ENCODE measurements at regions not wholly inside any gene's neighbourhood (a gene's known extent, or its start where the extent isn't known, plus 50 kb on each side); places are given as distances from the start of the nearest gene placed in this dataset.

DNA sequence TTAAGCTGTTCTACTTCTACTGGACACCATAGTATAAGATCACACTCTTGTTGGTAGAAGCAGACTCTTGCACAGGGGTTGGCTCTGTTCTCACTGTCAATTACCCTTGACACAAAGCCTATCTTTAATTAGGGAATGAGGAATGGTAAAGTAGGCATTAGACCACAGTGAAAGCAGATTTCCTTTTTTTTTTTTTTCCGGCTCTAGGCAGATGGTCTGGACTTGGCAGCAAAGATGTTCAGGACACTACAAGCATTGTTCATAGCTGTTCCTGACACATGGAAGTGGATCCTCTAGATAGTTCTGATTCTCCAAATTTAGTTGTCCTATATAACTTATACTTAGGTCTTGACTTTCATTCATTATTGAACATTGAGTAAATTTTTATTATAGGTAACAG, 672.2 kb upstream of the CELF4 start:
- no peak overlapping the region for H2BK120ac ChIP-seq (replicated peaks; ENCODE audit: low read depth, low read length)
- H3K27me3 ChIP-seq (replicated peaks in 1 of 4; ENCODE audit: control insufficient read depth in 3 of 4, extremely low read depth in 1 of 4, insufficient read depth in 3 of 4, low read length in 3 of 4), result no peaks in the 10 kb centered on the region
- H3K27ac ChIP-seq (ENCODE audit: low read depth, low read length), result no peak overlapping the region
- H4K20me1 ChIP-seq (replicated peaks in 1 of 2; ENCODE audit: control insufficient read depth in 1 of 2, insufficient read depth in 2 of 2, low read length in 2 of 2), result no peaks in the 10 kb centered on the region
- 100% methylated on average over 1 of the region's 1 CpG; no CpG with 5 or more reads in 1 of the 2 experiments for WGBS, 2 experiments (ENCODE audit: extremely low coverage in 1 of 2, insufficient coverage in 1 of 2, insufficient read length in 1 of 2, insufficient replicate concordance in 2 of 2, low coverage in 1 of 2, low lambda C conversion rate in 2 of 2, missing lambda C conversion rate in 1 of 2)
- no peak overlapping the region for H2BK5ac ChIP-seq (ENCODE audit: low read depth, low read length)
- H3K23me2 ChIP-seq (ENCODE audit: low read depth, low read length), result no peaks in the 10 kb centered on the region
- no peaks in the 10 kb centered on the region for H3K79me2 ChIP-seq (ENCODE audit: control insufficient read depth in 1 of 2, insufficient read depth in 2 of 2, low read length in 2 of 2)
- no peak overlapping the region for H3K14ac ChIP-seq (ENCODE audit: insufficient read length)
- FAIRE-seq, result no peak
- no peaks in the 10 kb centered on the region for H3K9me3 ChIP-seq (ENCODE audit: insufficient read depth in 2 of 2, low read depth in 1 of 2, low read length in 1 of 2)
- no peak overlapping the region for H2AFZ ChIP-seq (ENCODE audit: low read length)
- ChIA-PET CTCF (ENCODE audit: partially characterized antibody) (interaction anchor here (2.3 kb wide), 1 partner anchor 9 kb away, joined by 7 read pairs; no protein-coding TSS in a partner anchor), POLR2A (ENCODE audit: partially characterized antibody) (no interaction called here)
- H3K18ac ChIP-seq (ENCODE audit: extremely low read depth, low read length), result no peak overlapping the region
- H3K36me3 ChIP-seq (ENCODE audit: control insufficient read depth in 2 of 4, insufficient read depth in 4 of 4, low read length in 3 of 4), result no peaks in the 10 kb centered on the region
- H3K4me3 ChIP-seq (ENCODE audit: extremely low read depth in 1 of 4, insufficient read depth in 2 of 4, low read depth in 3 of 4, low read length in 4 of 4), result no peak overlapping the region
- H3K4me1 ChIP-seq (replicated peaks in 1 of 4; ENCODE audit: control insufficient read depth in 3 of 4, insufficient read depth in 4 of 4, low read length in 3 of 4), result no peaks in the 10 kb centered on the region
- DNase-seq (ENCODE audit: low read depth in 1 of 2, low spot score in 2 of 2), result no peak
- H2BK15ac ChIP-seq (ENCODE audit: low read length), result no peak overlapping the region
- no peak overlapping the region for H3K9ac ChIP-seq (replicated peaks in 1 of 4; ENCODE audit: extremely low read depth in 1 of 4, low read depth in 3 of 4, low read length in 3 of 4)
- TF ChIP-seq, protein P1, sequence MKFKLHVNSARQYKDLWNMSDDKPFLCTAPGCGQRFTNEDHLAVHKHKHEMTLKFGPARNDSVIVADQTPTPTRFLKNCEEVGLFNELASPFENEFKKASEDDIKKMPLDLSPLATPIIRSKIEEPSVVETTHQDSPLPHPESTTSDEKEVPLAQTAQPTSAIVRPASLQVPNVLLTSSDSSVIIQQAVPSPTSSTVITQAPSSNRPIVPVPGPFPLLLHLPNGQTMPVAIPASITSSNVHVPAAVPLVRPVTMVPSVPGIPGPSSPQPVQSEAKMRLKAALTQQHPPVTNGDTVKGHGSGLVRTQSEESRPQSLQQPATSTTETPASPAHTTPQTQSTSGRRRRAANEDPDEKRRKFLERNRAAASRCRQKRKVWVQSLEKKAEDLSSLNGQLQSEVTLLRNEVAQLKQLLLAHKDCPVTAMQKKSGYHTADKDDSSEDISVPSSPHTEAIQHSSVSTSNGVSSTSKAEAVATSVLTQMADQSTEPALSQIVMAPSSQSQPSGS (IDR thresholded peaks at IDR 0.05; ENCODE audit: low read length), result no peak
- TF ChIP-seq SRF (IDR thresholded peaks at IDR 0.05; ENCODE audit: low read depth, low read length) (no peak), SP4 (IDR thresholded peaks at IDR 0.05; ENCODE audit: low read length) (no peak)
- no peak overlapping the region for H4K5ac ChIP-seq (ENCODE audit: insufficient read length, low read depth, low read length)
- no peak overlapping the region for H4K91ac ChIP-seq (replicated peaks; ENCODE audit: insufficient read length, low read length)
- no peak overlapping the region for H3K56ac ChIP-seq (replicated peaks; ENCODE audit: insufficient read length, low read depth, low read length)
- no peak overlapping the region for H3K4me2 ChIP-seq (ENCODE audit: insufficient read depth in 1 of 2, low read depth in 2 of 2, low read length in 2 of 2)
- no peak overlapping the region for H2BK20ac ChIP-seq (ENCODE audit: low read length)
- H4K8ac ChIP-seq (ENCODE audit: extremely low read depth, insufficient read depth, low read length), result no peak overlapping the region
- H3K23ac ChIP-seq (ENCODE audit: insufficient read length), result no peak overlapping the region
- H3K4ac ChIP-seq (replicated peaks; ENCODE audit: insufficient read length, low read depth, low read length), result no peak overlapping the region
- no peak overlapping the region for H2AK5ac ChIP-seq (ENCODE audit: low read depth, low read length)
- H3K79me1 ChIP-seq (ENCODE audit: low read depth, low read length), result no peaks in the 10 kb centered on the region
- H2BK12ac ChIP-seq (ENCODE audit: low read depth, low read length), result no peak overlapping the region

Data from H1 (cell line).